GM18520 (cell line): ENCODE measurements at regions not wholly inside any gene's neighbourhood (a gene's known extent, or its start where the extent isn't known, plus 50 kb on each side); places are given as distances from the start of the nearest gene placed in this dataset.
"Not testable (repeated sequence)": the region's sequence is repeated elsewhere in the genome, so short reads cannot be mapped to it uniquely, and the experiment has no call there.

Experiments
- ATAC-seq: cut with Tn5 transposase; IDR thresholded peaks from one replicate; pipeline ENCODE4 v1.9.1; 2021; ENCODE audit not compliant: unreplicated experiment

- ATAC-seq = no peak
Measured at GRCh38 chr3:18195836-18196235, 229.3 kb downstream of the SATB1 start.

GRCh38 chr3:18194431-18194830 is 230.7 kb downstream of the SATB1 start:
- ATAC-seq = no peak

GRCh38 chr3:18190646-18191045 is 234.5 kb downstream of the SATB1 start:
- no peak for ATAC-seq

- ATAC-seq = no peak
Measured at GRCh38 chr3:18189282-18190050, 235.7 kb downstream of the SATB1 start.

- ATAC-seq = no peak
Measured at GRCh38 chr3:18188491-18188890, 236.6 kb downstream of the SATB1 start.

- ATAC-seq = no peak
Measured at GRCh38 chr3:18185624-18186023, 239.5 kb downstream of the SATB1 start.

GRCh38 chr3:18182923-18183322 is 242.2 kb downstream of the SATB1 start:
- not testable (repeated sequence) for ATAC-seq

- ATAC-seq = no peak
Measured at GRCh38 chr3:18179521-18179920, 245.6 kb downstream of the SATB1 start.

- ATAC-seq = no peak
Measured at GRCh38 chr3:18177271-18177670, 247.9 kb downstream of the SATB1 start.

GRCh38 chr3:18173891-18174290 is 251.2 kb downstream of the SATB1 start:
- not testable (repeated sequence) for ATAC-seq

- no peak for ATAC-seq
Measured at GRCh38 chr3:18159681-18160080, 265.5 kb downstream of the SATB1 start.

GRCh38 chr3:18153571-18154173 is 271.5 kb downstream of the SATB1 start:
- ATAC-seq = no peak

GRCh38 chr3:18151199-18151598 is 273.9 kb downstream of the SATB1 start:
- no peak for ATAC-seq

- ATAC-seq = no peak
Measured at GRCh38 chr3:18149935-18150334, 275.2 kb downstream of the SATB1 start.

GRCh38 chr3:18149386-18149785 is 275.8 kb downstream of the SATB1 start:
- ATAC-seq = no peak

- no peak for ATAC-seq
Measured at GRCh38 chr3:18144571-18144970, 280.6 kb downstream of the SATB1 start.

- no peak for ATAC-seq
Measured at GRCh38 chr3:18143258-18143780, 281.8 kb downstream of the SATB1 start.

- no peak for ATAC-seq
Measured at GRCh38 chr3:18137958-18138357, 287.2 kb downstream of the SATB1 start.

GRCh38 chr3:18135060-18135814 is 289.9 kb downstream of the SATB1 start:
- ATAC-seq = no peak

- no peak for ATAC-seq
Measured at GRCh38 chr3:18134386-18135059, 290.6 kb downstream of the SATB1 start.

- no peak for ATAC-seq
Measured at GRCh38 chr3:18132991-18133390, 292.1 kb downstream of the SATB1 start.
